GM12878 (cell line): ENCODE measurements at regions not wholly inside any gene's neighbourhood (a gene's known extent, or its start where the extent isn't known, plus 50 kb on each side); places are given as distances from the start of the nearest gene placed in this dataset.

Experiments used
- ATAC-seq: fragments of 200-7000 bp; cut with Tn5 transposase; 3 replicates; pipeline ENCODE4 v1.9.1; 2020; ENCODE audit warnings: mild to moderate bottlenecking, moderate library complexity
- BruUV-seq: library from RNA; stranded (reverse); fragments of 400-500 nt; replicated peaks from 2 replicates; lab custom pipeline; 2021; lab: Mats Ljungman, UMichigan
- CTCF ChIA-PET: fragments of 300-600 bp; sonication (Branson Sonifier 250); formaldehyde crosslinking; extraction: SDS; loops from one replicate; lab custom pipeline; 2021; ENCODE audit warnings: inconsistent platforms; lab: Yijun Ruan, JAX
- POLR2A ChIA-PET: fragments of 350-600 bp; formaldehyde crosslinking; extraction: SDS; loops from one replicate; lab custom pipeline; 2021; ENCODE audit warnings: inconsistent platforms; lab: Charles Lee
- RAD21 ChIA-PET: fragments of 300-600 bp; sonication (Branson Sonifier 250); formaldehyde crosslinking; loops from one replicate; lab custom pipeline; 2023; ENCODE audit warnings: antibody characterized with exemption; ENCODE audit not compliant: unreplicated experiment; lab: Charles Lee
- SMC1A ChIA-PET: fragments of 300-600 bp; sonication (Branson Sonifier 250); formaldehyde crosslinking; loops from one replicate; lab custom pipeline; 2023; ENCODE audit not compliant: unreplicated experiment, uncharacterized antibody; lab: Charles Lee
- DNase-seq: peaks from one replicate; pipeline ENCODE4 v3.0.0-alpha.2; 2011; ENCODE audit warnings: low read depth, low spot score
- FAIRE-seq: peaks from 3 replicates; lab custom pipeline; 2011; peaks lifted over from hg19 to GRCh38; lab: Jason Lieb, UNC
- H2AFZ ChIP-seq: 2 replicates; pipeline ENCODE4 v1.6.0; 2011; ENCODE audit warnings: low read depth, low read length, control low read depth; ENCODE audit not compliant: control insufficient read depth
- H3K27ac ChIP-seq: 2 replicates; pipeline ENCODE4 v1.5.1; 2011; ENCODE audit warnings: control low read depth; ENCODE audit not compliant: control insufficient read depth, insufficient read depth
- H3K27me3 ChIP-seq, 2 experiments: replicated peaks in 1 of 2; 2 replicates each; pipeline versions ENCODE4 v1.6.0 to v1.6.1; 2011; ENCODE audit warnings: low read length in 1 of 2; ENCODE audit not compliant: control insufficient read depth in 2 of 2, insufficient read depth in 2 of 2
- H3K36me3 ChIP-seq, 2 experiments: 2 replicates each; pipeline ENCODE4 v1.5.1; 2011; ENCODE audit warnings: low read length in 1 of 2; ENCODE audit not compliant: control insufficient read depth in 2 of 2, insufficient read depth in 2 of 2
- H3K4me1 ChIP-seq: 2 replicates; pipeline ENCODE4 v1.6.1; 2011; ENCODE audit warnings: mild to moderate bottlenecking, low read length, moderate library complexity, mixed read lengths; ENCODE audit not compliant: control insufficient read depth, insufficient read depth
- H3K4me2 ChIP-seq: 2 replicates; pipeline ENCODE4 v1.6.0; 2011; ENCODE audit warnings: control low read depth; ENCODE audit not compliant: control insufficient read depth, insufficient read depth
- H3K4me3 ChIP-seq: fragments of 200-600 bp; sonication (generic); 2 replicates; pipeline ENCODE4 v1.5.1; 2016
- H3K79me2 ChIP-seq: 2 replicates; pipeline ENCODE4 v1.6.0; 2011; ENCODE audit warnings: low read length; ENCODE audit not compliant: control insufficient read depth, insufficient read depth
- H3K9ac ChIP-seq: 2 replicates; pipeline ENCODE4 v1.8.0; 2011; ENCODE audit warnings: low read length, control low read depth, mixed read lengths; ENCODE audit not compliant: control insufficient read depth, insufficient read depth
- H3K9me3 ChIP-seq: replicated peaks from 3 replicates; pipeline ENCODE4 v1.5.1; 2011; ENCODE audit warnings: mild to moderate bottlenecking, low read length; ENCODE audit not compliant: control insufficient read depth, insufficient read depth
- H4K20me1 ChIP-seq: 2 replicates; pipeline ENCODE4 v1.6.0; 2011; ENCODE audit not compliant: control insufficient read depth, insufficient read depth
- E4F1 ChIP-seq: fragments of 450-650 bp; IDR thresholded peaks from 2 replicates; pipeline ENCODE4 v1.6.1; 2018; ENCODE audit warnings: borderline replicate concordance, mild to moderate bottlenecking; ENCODE audit not compliant: partially characterized antibody
- HDAC2 ChIP-seq: fragments of 200-600 bp; sonication (generic); IDR thresholded peaks from 2 replicates; pipeline ENCODE4 v1.6.1; 2017
- IKZF2 ChIP-seq, 2 experiments: fragments of 450-650 bp; IDR thresholded peaks; 2 replicates each; pipeline ENCODE4 v1.6.1; 2017; ENCODE audit warnings: mild to moderate bottlenecking in 2 of 2, moderate library complexity in 2 of 2
- ZNF622 ChIP-seq: fragments of 450-650 bp; IDR thresholded peaks from 2 replicates; pipeline ENCODE4 v1.6.1; 2017; ENCODE audit warnings: mild to moderate bottlenecking, inconsistent platforms
- WGBS: methylation state at CpG from one replicate; pipeline ENCODE4 v1.1.6; 2016; ENCODE audit warnings: low lambda C conversion rate; ENCODE audit not compliant: insufficient replicate concordance, insufficient coverage; ENCODE audit errors: missing lambda C conversion rate; 5-methylcytosine and 5-hydroxymethylcytosine counted together
- in situ Hi-C: fragments of 300-500 bp; cut with MboI; formaldehyde crosslinking; loops from 9 replicates; pipeline ENCODE4 v1.14.3; 2018; ENCODE audit warnings: mixed read lengths
- intact Hi-C: fragments of 100-400 bp; cut with micrococcal nuclease; formaldehyde crosslinking; loops from one replicate; pipeline ENCODE4 v1.14.2; 2022; ENCODE audit not compliant: unreplicated experiment
- TF ChIP-seq, protein P1 (sequence below): IDR thresholded peaks from 2 replicates; pipeline ENCODE4 v1.6.1; 2012; ENCODE audit warnings: low read length, inconsistent platforms
- TF ChIP-seq, protein P2 (sequence below): fragments of 450-650 bp; IDR thresholded peaks from 2 replicates; pipeline ENCODE4 v1.6.1; 2017; ENCODE audit warnings: mild to moderate bottlenecking, moderate library complexity

GRCh38 chr14:100416921-100417860 lies 94.1 kb downstream of the SLC25A47 start:
- Histone ChIP-seq H3K4me2 (no peak overlapping the region), H4K20me1 (no peaks in the 10 kb centered on the region), H3K27me3 (no peaks in the 10 kb centered on the region), H3K79me2 (no peaks in the 10 kb centered on the region), H3K9ac (no peak overlapping the region), H3K4me3 (no peak overlapping the region), H2AFZ (no peak overlapping the region), H3K4me1 (no peaks in the 10 kb centered on the region), H3K36me3 (no peaks in the 10 kb centered on the region), H3K9me3 (no peaks in the 10 kb centered on the region), H3K27ac (no peak overlapping the region)
- ChIA-PET RAD21 (interaction anchor here (1.1 kb wide), 1 partner anchor 228 kb away, joined by 3 read pairs; no protein-coding TSS in a partner anchor), CTCF (interaction anchor here (1.2 to 1.4 kb wide), 2 partner anchors 32 to 228 kb away, joined by 3 to 4 read pairs; no protein-coding TSS in a partner anchor), POLR2A (no interaction called here), SMC1A (interaction anchor here (1.1 kb wide), 1 partner anchor 10 kb away, joined by 4 read pairs; no protein-coding TSS in a partner anchor)
- ATAC-seq (peak; percentile 41; the same call in 2 of the 3 replicates), DNase-seq (no peak), FAIRE-seq (no peak)
- WGBS = 64% methylated on average over 13 of the region's 13 CpGs
- BruUV-seq = no TSS peak
- intact Hi-C loops = no loop called here
- TF ChIP-seq HDAC2 (no peak), ZNF622 (no peak)
- in situ Hi-C loops = no loop called here

DNA sequence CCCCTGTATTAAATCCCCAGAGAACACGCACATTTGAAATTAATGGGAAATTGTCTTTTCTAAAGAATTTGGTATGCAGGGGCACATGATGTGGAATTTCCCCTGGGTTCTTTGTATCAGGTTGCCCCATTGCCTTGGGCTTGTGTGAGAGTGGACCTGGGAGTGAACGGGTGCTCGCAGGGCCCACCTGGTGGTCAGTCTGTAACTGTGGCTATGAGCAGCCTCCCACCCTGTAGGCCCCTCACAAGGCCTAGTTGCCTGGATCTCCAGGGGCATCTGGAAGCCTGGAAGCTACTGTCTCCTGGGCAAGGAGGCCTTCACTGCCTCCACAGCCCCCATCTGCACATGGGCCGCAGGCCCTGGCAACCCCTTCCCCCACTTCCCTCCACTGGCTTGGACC lies 96.7 kb downstream of the SLC25A47 start:
- CTCF ChIA-PET = interaction anchor here (1.0 to 1.3 kb wide), 2 partner anchors 19 to 226 kb away, joined by 3 to 9 read pairs; no protein-coding TSS in a partner anchor
- Histone ChIP-seq H3K4me3 (no peak overlapping the region), H3K4me2 (no peak overlapping the region), H3K9me3 (no peaks in the 10 kb centered on the region), H2AFZ (no peak overlapping the region)
- POLR2A ChIA-PET = no interaction called here
- SMC1A ChIA-PET = interaction anchor here (1.3 kb wide), 1 partner anchor 24 kb away, joined by 5 read pairs; no protein-coding TSS in a partner anchor
- in situ Hi-C loops = no loop called here
- TF ChIP-seq IKZF2 (IDR thresholded peaks at IDR 0.05) = no peak
- TF ChIP-seq, protein P1, sequence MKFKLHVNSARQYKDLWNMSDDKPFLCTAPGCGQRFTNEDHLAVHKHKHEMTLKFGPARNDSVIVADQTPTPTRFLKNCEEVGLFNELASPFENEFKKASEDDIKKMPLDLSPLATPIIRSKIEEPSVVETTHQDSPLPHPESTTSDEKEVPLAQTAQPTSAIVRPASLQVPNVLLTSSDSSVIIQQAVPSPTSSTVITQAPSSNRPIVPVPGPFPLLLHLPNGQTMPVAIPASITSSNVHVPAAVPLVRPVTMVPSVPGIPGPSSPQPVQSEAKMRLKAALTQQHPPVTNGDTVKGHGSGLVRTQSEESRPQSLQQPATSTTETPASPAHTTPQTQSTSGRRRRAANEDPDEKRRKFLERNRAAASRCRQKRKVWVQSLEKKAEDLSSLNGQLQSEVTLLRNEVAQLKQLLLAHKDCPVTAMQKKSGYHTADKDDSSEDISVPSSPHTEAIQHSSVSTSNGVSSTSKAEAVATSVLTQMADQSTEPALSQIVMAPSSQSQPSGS = no peak
- TF ChIP-seq, protein P2, sequence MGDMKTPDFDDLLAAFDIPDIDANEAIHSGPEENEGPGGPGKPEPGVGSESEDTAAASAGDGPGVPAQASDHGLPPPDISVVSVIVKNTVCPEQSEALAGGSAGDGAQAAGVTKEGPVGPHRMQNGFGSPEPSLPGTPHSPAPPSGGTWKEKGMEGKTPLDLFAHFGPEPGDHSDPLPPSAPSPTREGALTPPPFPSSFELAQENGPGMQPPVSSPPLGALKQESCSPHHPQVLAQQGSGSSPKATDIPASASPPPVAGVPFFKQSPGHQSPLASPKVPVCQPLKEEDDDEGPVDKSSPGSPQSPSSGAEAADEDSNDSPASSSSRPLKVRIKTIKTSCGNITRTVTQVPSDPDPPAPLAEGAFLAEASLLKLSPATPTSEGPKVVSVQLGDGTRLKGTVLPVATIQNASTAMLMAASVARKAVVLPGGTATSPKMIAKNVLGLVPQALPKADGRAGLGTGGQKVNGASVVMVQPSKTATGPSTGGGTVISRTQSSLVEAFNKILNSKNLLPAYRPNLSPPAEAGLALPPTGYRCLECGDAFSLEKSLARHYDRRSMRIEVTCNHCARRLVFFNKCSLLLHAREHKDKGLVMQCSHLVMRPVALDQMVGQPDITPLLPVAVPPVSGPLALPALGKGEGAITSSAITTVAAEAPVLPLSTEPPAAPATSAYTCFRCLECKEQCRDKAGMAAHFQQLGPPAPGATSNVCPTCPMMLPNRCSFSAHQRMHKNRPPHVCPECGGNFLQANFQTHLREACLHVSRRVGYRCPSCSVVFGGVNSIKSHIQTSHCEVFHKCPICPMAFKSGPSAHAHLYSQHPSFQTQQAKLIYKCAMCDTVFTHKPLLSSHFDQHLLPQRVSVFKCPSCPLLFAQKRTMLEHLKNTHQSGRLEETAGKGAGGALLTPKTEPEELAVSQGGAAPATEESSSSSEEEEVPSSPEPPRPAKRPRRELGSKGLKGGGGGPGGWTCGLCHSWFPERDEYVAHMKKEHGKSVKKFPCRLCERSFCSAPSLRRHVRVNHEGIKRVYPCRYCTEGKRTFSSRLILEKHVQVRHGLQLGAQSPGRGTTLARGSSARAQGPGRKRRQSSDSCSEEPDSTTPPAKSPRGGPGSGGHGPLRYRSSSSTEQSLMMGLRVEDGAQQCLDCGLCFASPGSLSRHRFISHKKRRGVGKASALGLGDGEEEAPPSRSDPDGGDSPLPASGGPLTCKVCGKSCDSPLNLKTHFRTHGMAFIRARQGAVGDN = no peak
- TF ChIP-seq E4F1 = no peak
- TF ChIP-seq, all 136 proteins: peak for 0
- no TSS peak for BruUV-seq
- Histone ChIP-seq H3K36me3 (no peaks in the 10 kb centered on the region), H3K27ac (no peak overlapping the region), H3K4me1 (no peaks in the 10 kb centered on the region), H3K79me2 (no peaks in the 10 kb centered on the region), H4K20me1 (no peaks in the 10 kb centered on the region), H3K9ac (no peak overlapping the region), H3K27me3 (no peaks in the 10 kb centered on the region)
- RAD21 ChIA-PET = interaction anchor here (1.1 kb wide), 1 partner anchor 226 kb away, joined by 3 read pairs; no protein-coding TSS in a partner anchor
- WGBS = 96% methylated on average over 4 of the region's 4 CpGs
- no peak for DNase-seq
- FAIRE-seq = no peak
- ATAC-seq = no peak
- intact Hi-C loops = no loop called here
